H9 (cell line): ENCODE measurements at regions not wholly inside any gene's neighbourhood (a gene's known extent, or its start where the extent isn't known, plus 50 kb on each side); places are given as distances from the start of the nearest gene placed in this dataset.

ENCODE experiments used
- DNase-seq: peaks from one replicate; pipeline ENCODE4 v3.0.0-alpha.2; 2017
- H2AFZ ChIP-seq: one replicate; pipeline ENCODE4 v1.6.1; 2013; ENCODE audit warnings: mild to moderate bottlenecking, low read length, control low read depth, moderate library complexity
- H2AK5ac ChIP-seq: 2 replicates; pipeline ENCODE4 v1.6.1; 2013; ENCODE audit warnings: low read length, control low read depth, mixed read lengths; ENCODE audit not compliant: insufficient read length
- H2BK120ac ChIP-seq: one replicate; pipeline ENCODE4 v1.6.1; 2013; ENCODE audit warnings: low read depth, mild to moderate bottlenecking, low read length, control low read depth, inconsistent platforms; ENCODE audit not compliant: poor library complexity, severe bottlenecking
- H2BK12ac ChIP-seq: 2 replicates; pipeline ENCODE4 v1.6.1; 2013; ENCODE audit warnings: low read length, control low read depth, mixed read lengths, low read depth; ENCODE audit not compliant: insufficient read length
- H2BK15ac ChIP-seq: 2 replicates; pipeline ENCODE4 v1.6.1; 2013; ENCODE audit warnings: low read depth, low read length, control low read depth
- H2BK20ac ChIP-seq: one replicate; pipeline ENCODE4 v1.6.1; 2013; ENCODE audit warnings: low read depth, mild to moderate bottlenecking, low read length, control low read depth, inconsistent platforms; ENCODE audit not compliant: poor library complexity, severe bottlenecking
- H2BK5ac ChIP-seq: 2 replicates; pipeline ENCODE4 v1.6.1; 2013; ENCODE audit warnings: low read length, control low read depth, mixed read lengths; ENCODE audit not compliant: insufficient read length
- H3K14ac ChIP-seq: 2 replicates; pipeline ENCODE4 v1.6.1; 2013; ENCODE audit warnings: low read length, control low read depth; ENCODE audit not compliant: insufficient read depth
- H3K18ac ChIP-seq: 2 replicates; pipeline ENCODE4 v1.6.1; 2013; ENCODE audit warnings: low read depth, mild to moderate bottlenecking, mixed read lengths, low read length, control low read depth; ENCODE audit not compliant: insufficient read length
- H3K23ac ChIP-seq: 2 replicates; pipeline ENCODE4 v1.6.1; 2013; ENCODE audit warnings: low read length, control low read depth, mixed read lengths, low read depth; ENCODE audit not compliant: insufficient read length
- H3K23me2 ChIP-seq: 2 replicates; pipeline ENCODE4 v1.6.1; 2013; ENCODE audit warnings: low read depth, mild to moderate bottlenecking, mixed read lengths, low read length, control low read depth; ENCODE audit not compliant: insufficient read length, poor library complexity, severe bottlenecking
- H3K27ac ChIP-seq: 2 replicates; pipeline ENCODE4 v1.5.1; 2013; ENCODE audit warnings: low read length, control low read depth, mixed read lengths, low read depth; ENCODE audit not compliant: insufficient read length
- H3K27me3 ChIP-seq: 2 replicates; pipeline ENCODE4 v1.6.1; 2013; ENCODE audit warnings: low read length, control low read depth, inconsistent platforms; ENCODE audit not compliant: insufficient read depth
- H3K4ac ChIP-seq: 2 replicates; pipeline ENCODE4 v1.6.1; 2013; ENCODE audit warnings: low read depth, mild to moderate bottlenecking, control low read depth, inconsistent platforms, low read length, moderate library complexity
- H3K4me1 ChIP-seq: 2 replicates; pipeline ENCODE4 v1.6.1; 2013; ENCODE audit warnings: low read length, control low read depth, inconsistent platforms; ENCODE audit not compliant: insufficient read depth
- H3K4me2 ChIP-seq: 2 replicates; pipeline ENCODE4 v1.6.1; 2013; ENCODE audit warnings: low read length, control low read depth, mixed read lengths; ENCODE audit not compliant: insufficient read length, insufficient read depth
- H3K56ac ChIP-seq: 2 replicates; pipeline ENCODE4 v1.6.1; 2013; ENCODE audit warnings: low read depth, mild to moderate bottlenecking, mixed read lengths, low read length, control low read depth; ENCODE audit not compliant: insufficient read length
- H3K79me1 ChIP-seq: 2 replicates; pipeline ENCODE4 v1.6.1; 2013; ENCODE audit warnings: low read depth, mild to moderate bottlenecking, moderate library complexity, low read length, control low read depth, inconsistent platforms; ENCODE audit not compliant: insufficient read depth, poor library complexity, severe bottlenecking
- H3K79me2 ChIP-seq: 2 replicates; pipeline ENCODE4 v1.6.1; 2013; ENCODE audit warnings: low read length, control low read depth, inconsistent platforms; ENCODE audit not compliant: insufficient read depth
- H3K9ac ChIP-seq: 2 replicates; pipeline ENCODE4 v1.6.1; 2013; ENCODE audit warnings: low read length, control low read depth, mixed read lengths; ENCODE audit not compliant: insufficient read length; ENCODE audit errors: extremely low read depth
- H3K9me3 ChIP-seq: one replicate; pipeline ENCODE4 v1.6.1; 2013; ENCODE audit warnings: low read depth, low read length, inconsistent platforms; ENCODE audit not compliant: control insufficient read depth
- H3T11ph ChIP-seq: one replicate; pipeline ENCODE4 v1.6.1; 2013; ENCODE audit warnings: mild to moderate bottlenecking, low read length, control low read depth, inconsistent platforms
- H4K20me1 ChIP-seq: one replicate; pipeline ENCODE4 v1.6.1; 2013; ENCODE audit not compliant: control insufficient read depth, insufficient read length, insufficient read depth
- H4K5ac ChIP-seq: 2 replicates; pipeline ENCODE4 v1.6.1; 2013; ENCODE audit warnings: low read depth, mild to moderate bottlenecking, mixed read lengths, low read length, control low read depth; ENCODE audit not compliant: insufficient read length
- H4K8ac ChIP-seq: replicated peaks from 2 replicates; pipeline ENCODE4 v1.6.1; 2013; ENCODE audit warnings: low read length, control low read depth, mixed read lengths, low read depth; ENCODE audit not compliant: insufficient read length
- H4K91ac ChIP-seq: 2 replicates; pipeline ENCODE4 v1.6.1; 2013; ENCODE audit warnings: low read depth, mild to moderate bottlenecking, moderate library complexity, mixed read lengths, low read length, control low read depth; ENCODE audit not compliant: insufficient read length
- H3K27ac Mint-ChIP-seq, 3 experiments: 2 replicates in 2 of 3; 3 replicates in 1 of 3; pipeline ENCODE4 v1.8.0; 2020 to 2021; ENCODE audit warnings: mixed read lengths in 3 of 3, mild to moderate bottlenecking in 1 of 3, moderate library complexity in 1 of 3
- H3K27me3 Mint-ChIP-seq: 2 replicates; pipeline ENCODE4 v1.8.0; 2021; ENCODE audit warnings: low read depth, mild to moderate bottlenecking, moderate library complexity, mixed read lengths
- H3K36me3 Mint-ChIP-seq, 3 experiments: 2 replicates in 2 of 3; 3 replicates in 1 of 3; pipeline ENCODE4 v1.8.0; 2020 to 2021; ENCODE audit warnings: low read depth in 3 of 3, mixed read lengths in 3 of 3; ENCODE audit not compliant: insufficient read depth in 1 of 3
- H3K4me1 Mint-ChIP-seq, 2 experiments: 2 replicates each; pipeline ENCODE4 v1.8.0; 2020; ENCODE audit warnings: mixed read lengths in 2 of 2
- H3K4me3 Mint-ChIP-seq, 2 experiments: 2 replicates in 1 of 2; 3 replicates in 1 of 2; pipeline ENCODE4 v1.8.0; 2020 to 2021; ENCODE audit warnings: mild to moderate bottlenecking in 2 of 2, mixed read lengths in 2 of 2, moderate library complexity in 1 of 2
- H3K9me3 Mint-ChIP-seq, 2 experiments: 2 replicates in 1 of 2; 3 replicates in 1 of 2; pipeline ENCODE4 v1.8.0; 2020; ENCODE audit warnings: mild to moderate bottlenecking in 2 of 2, mixed read lengths in 2 of 2, moderate library complexity in 1 of 2
- WGBS: extraction: QIAGEN DNeasy Blood & Tissue Kit; methylation state at CpG from one replicate; pipeline ENCODE4 v1.1.7; 2013; ENCODE audit warnings: missing lambda C conversion rate, low lambda C conversion rate, mixed read lengths; ENCODE audit not compliant: insufficient read length; ENCODE audit errors: extremely low coverage; 5-methylcytosine and 5-hydroxymethylcytosine counted together
- TF ChIP-seq, protein P1 (sequence below): fragments of 200-600 bp; sonication (generic); conservative IDR thresholded peaks from 3 replicates; pipeline ENCODE4 v1.8.0; 2021; ENCODE audit warnings: antibody characterized with exemption, mild to moderate bottlenecking

DNA sequence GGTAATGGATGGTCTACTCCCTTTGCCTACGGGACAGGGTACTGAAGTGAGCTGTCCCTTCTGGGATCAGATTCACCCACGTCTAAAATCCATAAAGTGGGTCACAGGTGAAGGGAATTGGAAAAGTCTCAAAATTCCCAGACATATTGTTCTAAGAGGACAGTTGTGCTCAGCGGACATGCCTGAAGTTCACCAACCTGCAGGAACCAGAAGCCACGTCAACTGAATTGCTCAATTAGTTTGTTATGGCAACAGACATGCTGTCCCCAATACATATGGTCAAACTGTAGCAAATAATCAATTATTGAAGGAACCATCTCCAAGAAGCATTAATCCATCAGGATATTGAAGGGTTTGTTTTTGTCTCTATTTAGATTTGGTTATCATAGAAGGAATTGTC, 190.2 kb downstream of the FRK start:
- H2BK15ac ChIP-seq = no peak overlapping the region
- H3K23me2 ChIP-seq = no peaks in the 10 kb centered on the region
- H3K27me3 ChIP-seq = no peaks in the 10 kb centered on the region
- H2BK5ac ChIP-seq = no peak overlapping the region
- no peaks in the 10 kb centered on the region for H3K9me3 Mint-ChIP-seq
- no peak overlapping the region for H4K5ac ChIP-seq
- H4K20me1 ChIP-seq = no peaks in the 10 kb centered on the region
- no peak overlapping the region for H2AK5ac ChIP-seq
- H3K9ac ChIP-seq = no peak overlapping the region
- H3K79me2 ChIP-seq = no peaks in the 10 kb centered on the region
- no peak overlapping the region for H3K4me3 Mint-ChIP-seq
- no peak overlapping the region for H3K27ac Mint-ChIP-seq
- H3K4me2 ChIP-seq = no peak overlapping the region
- H3K23ac ChIP-seq = no peak overlapping the region
- H4K91ac ChIP-seq = no peak overlapping the region
- no peak overlapping the region for H2AFZ ChIP-seq
- TF ChIP-seq, protein P1, sequence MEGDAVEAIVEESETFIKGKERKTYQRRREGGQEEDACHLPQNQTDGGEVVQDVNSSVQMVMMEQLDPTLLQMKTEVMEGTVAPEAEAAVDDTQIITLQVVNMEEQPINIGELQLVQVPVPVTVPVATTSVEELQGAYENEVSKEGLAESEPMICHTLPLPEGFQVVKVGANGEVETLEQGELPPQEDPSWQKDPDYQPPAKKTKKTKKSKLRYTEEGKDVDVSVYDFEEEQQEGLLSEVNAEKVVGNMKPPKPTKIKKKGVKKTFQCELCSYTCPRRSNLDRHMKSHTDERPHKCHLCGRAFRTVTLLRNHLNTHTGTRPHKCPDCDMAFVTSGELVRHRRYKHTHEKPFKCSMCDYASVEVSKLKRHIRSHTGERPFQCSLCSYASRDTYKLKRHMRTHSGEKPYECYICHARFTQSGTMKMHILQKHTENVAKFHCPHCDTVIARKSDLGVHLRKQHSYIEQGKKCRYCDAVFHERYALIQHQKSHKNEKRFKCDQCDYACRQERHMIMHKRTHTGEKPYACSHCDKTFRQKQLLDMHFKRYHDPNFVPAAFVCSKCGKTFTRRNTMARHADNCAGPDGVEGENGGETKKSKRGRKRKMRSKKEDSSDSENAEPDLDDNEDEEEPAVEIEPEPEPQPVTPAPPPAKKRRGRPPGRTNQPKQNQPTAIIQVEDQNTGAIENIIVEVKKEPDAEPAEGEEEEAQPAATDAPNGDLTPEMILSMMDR = no peak
- no peak overlapping the region for H4K8ac ChIP-seq
- H2BK12ac ChIP-seq = no peak overlapping the region
- H3T11ph ChIP-seq = no peak overlapping the region
- no peak overlapping the region for H3K56ac ChIP-seq
- no peak overlapping the region for H2BK20ac ChIP-seq
- H3K36me3 Mint-ChIP-seq = no peaks in the 10 kb centered on the region
- no peaks in the 10 kb centered on the region for H3K4me1 ChIP-seq
- no peak overlapping the region for H3K27ac ChIP-seq
- no peaks in the 10 kb centered on the region for H3K79me1 ChIP-seq
- H3K4ac ChIP-seq = no peak overlapping the region
- no peaks in the 10 kb centered on the region for H3K4me1 Mint-ChIP-seq
- no peaks in the 10 kb centered on the region for H3K9me3 ChIP-seq
- no peak overlapping the region for H3K18ac ChIP-seq
- H2BK120ac ChIP-seq = no peak overlapping the region
- no peak for DNase-seq
- no CpG with 5 or more reads among the region's 4 CpGs for WGBS
- H3K14ac ChIP-seq = no peak overlapping the region
- peaks cover 3% of the 10 kb centered on the region; the same call in 1 of the 2 replicates for H3K27me3 Mint-ChIP-seq
